ENCODE measurements at regions not wholly inside any gene's neighbourhood (a gene's known extent, or its start where the extent isn't known, plus 50 kb on each side); places are given as distances from the start of the nearest gene placed in this dataset.

DNA sequence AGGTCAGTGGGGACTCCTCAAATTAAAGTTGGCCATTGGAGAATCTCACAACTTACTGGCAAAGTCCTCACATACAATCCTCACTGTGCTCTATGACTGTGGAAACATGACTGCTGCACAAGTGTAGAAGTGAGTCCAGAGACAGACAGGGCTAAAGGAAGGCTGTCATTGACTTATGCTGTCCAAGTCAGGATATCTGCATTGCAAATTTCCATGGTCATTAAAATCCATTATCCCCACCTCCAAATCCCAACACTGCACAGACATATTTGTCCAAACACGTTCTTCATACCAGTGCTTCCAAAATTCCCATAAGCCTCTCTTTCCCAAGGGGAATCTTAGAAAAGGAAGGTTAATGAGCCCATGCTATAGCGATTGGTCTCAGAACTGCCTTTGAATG, 396.8 kb upstream of the ANKRD30A start:
- H3K27me3 Mint-ChIP-seq: no peaks in the 10 kb centered on the region
- DNase-seq: no peak
- peaks cover 21% of the 10 kb centered on the region for H3K9me3 Mint-ChIP-seq
- no peaks in the 10 kb centered on the region for H3K4me1 Mint-ChIP-seq
- ChIA-PET CTCF (no interaction called here), POLR2A (no interaction called here)
- no peak overlapping the region for H3K4me3 Mint-ChIP-seq
- no peak overlapping the region for H3K27ac Mint-ChIP-seq
- no peaks in the 10 kb centered on the region for H3K36me3 Mint-ChIP-seq (ENCODE audit: low read depth)

GRCh38 chr10:36725581-36726520, 399.5 kb upstream of the ANKRD30A start:
- Mint-ChIP-seq H3K36me3 (ENCODE audit: low read depth) (no peaks in the 10 kb centered on the region), H3K27ac (no peak overlapping the region), H3K27me3 (no peaks in the 10 kb centered on the region), H3K4me1 (no peaks in the 10 kb centered on the region), H3K4me3 (no peak overlapping the region), H3K9me3 (peaks cover 3% of the 10 kb centered on the region)
- POLR2A ChIA-PET: no interaction called here
- CTCF ChIA-PET: no interaction called here
- no peak for DNase-seq

DNA sequence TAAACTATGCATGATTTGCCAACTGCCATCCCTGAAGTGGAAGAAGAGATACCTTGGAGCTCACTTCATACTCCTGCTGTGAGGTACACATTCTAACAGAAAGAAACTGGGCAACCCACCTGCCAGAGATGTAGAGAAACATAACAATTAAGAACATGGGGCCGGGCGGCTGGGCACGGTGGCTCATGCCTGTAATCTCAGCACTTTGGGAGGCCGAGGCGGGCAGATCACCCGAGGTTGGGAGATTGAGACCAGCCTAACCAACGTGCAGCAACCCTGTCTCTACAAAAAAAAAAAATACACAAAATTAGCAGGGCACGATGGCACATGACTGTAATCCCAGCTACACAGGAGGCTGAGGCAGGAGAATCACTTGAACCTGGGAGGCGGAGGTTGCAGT, 402.6 kb upstream of the ANKRD30A start:
- H3K27me3 Mint-ChIP-seq: no peaks in the 10 kb centered on the region
- H3K36me3 Mint-ChIP-seq (ENCODE audit: low read depth): no peaks in the 10 kb centered on the region
- no peaks in the 10 kb centered on the region for H3K9me3 Mint-ChIP-seq
- no peak overlapping the region for H3K27ac Mint-ChIP-seq
- H3K4me3 Mint-ChIP-seq: no peak overlapping the region
- ChIA-PET POLR2A (no interaction called here), CTCF (interaction anchor here (0.7 kb wide), 1 partner anchor 21 kb away, joined by 4 read pairs; no protein-coding TSS in a partner anchor)
- no peak for DNase-seq
- no peaks in the 10 kb centered on the region for H3K4me1 Mint-ChIP-seq

DNA sequence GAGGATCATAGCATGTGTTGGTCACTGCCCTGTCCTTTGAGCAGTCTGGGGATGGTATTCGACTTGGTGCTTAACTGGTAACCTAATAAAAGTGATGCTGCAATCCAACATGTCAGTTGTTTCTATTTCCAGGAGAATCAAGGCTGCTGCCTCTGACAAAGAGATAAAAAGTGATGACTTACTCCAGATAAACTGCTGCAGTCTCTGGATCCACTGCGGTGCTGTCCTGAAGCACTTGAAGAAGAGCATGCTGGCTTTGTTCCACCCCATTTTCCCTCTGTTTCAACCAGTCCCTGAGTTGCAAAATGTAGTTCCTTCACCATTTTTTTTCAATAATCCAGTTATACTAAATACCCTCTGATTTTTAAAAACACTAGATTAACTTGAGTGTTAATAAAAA, 403.5 kb upstream of the ANKRD30A start:
- Mint-ChIP-seq H3K9me3 (peaks cover 6% of the 10 kb centered on the region), H3K27me3 (no peaks in the 10 kb centered on the region), H3K27ac (no peak overlapping the region), H3K36me3 (ENCODE audit: low read depth) (no peaks in the 10 kb centered on the region), H3K4me1 (no peaks in the 10 kb centered on the region), H3K4me3 (no peak overlapping the region)
- ChIA-PET CTCF (no interaction called here), POLR2A (no interaction called here)
- no peak for DNase-seq

GRCh38 chr10:36720895-36721294, 404.5 kb upstream of the ANKRD30A start:
- Mint-ChIP-seq H3K4me1 (no peaks in the 10 kb centered on the region), H3K27ac (no peak overlapping the region)

DNA sequence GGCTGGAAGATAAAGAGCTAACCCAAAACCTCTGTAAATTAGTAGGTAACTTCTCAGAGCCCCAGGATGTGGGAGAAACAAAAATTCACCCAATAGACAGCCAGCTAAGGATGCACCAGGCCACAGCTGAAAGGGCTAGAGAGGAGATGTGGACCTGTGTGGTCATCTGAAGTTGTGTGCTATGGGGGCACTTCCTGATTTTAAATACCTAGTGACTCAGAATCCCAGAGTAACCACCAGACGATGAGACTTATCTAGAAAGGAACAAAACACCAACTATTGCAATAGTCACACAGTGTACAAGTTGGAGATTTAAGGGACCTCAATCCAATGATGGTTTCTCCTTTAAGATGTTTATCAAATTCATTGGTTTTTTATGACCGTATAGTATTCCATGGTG, 408.3 kb upstream of the ANKRD30A start:
- Mint-ChIP-seq H3K27me3 (no peaks in the 10 kb centered on the region), H3K4me1 (no peaks in the 10 kb centered on the region), H3K36me3 (ENCODE audit: low read depth) (no peaks in the 10 kb centered on the region), H3K9me3 (peaks cover 12% of the 10 kb centered on the region), H3K27ac (no peak overlapping the region), H3K4me3 (no peak overlapping the region)
- POLR2A ChIA-PET: no interaction called here
- DNase-seq: no peak
- CTCF ChIA-PET: no interaction called here

More at GRCh38 chr10:36720895-36721294, 404.5 kb upstream of the ANKRD30A start:
- no peak overlapping the region for H3K4me3 Mint-ChIP-seq
- ChIA-PET CTCF (no interaction called here), POLR2A (no interaction called here)
- no peaks in the 10 kb centered on the region for H3K27me3 Mint-ChIP-seq
- H3K9me3 Mint-ChIP-seq: peaks cover 12% of the 10 kb centered on the region
- no peak for DNase-seq
- no peaks in the 10 kb centered on the region for H3K36me3 Mint-ChIP-seq (ENCODE audit: low read depth)

DNA sequence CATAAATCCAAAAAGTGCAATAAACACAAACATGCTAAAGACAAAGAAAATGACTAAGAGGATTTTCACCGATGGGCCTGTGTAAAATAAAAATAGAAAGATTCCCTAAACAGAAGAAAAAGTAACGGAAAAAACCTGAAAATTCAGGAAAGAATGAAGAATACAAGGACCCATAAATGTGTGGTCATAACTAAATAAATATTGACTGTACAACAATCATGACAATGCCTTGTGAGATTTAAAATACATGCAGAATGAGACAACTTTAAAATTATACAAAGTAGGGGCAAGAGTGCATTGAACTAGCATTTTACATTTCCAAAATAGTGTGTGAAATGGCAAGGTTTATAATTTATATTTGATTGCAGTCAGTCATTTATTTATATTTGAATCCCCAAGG, 409.1 kb upstream of the ANKRD30A start:
- Mint-ChIP-seq H3K27ac (no peak overlapping the region), H3K36me3 (ENCODE audit: low read depth) (no peaks in the 10 kb centered on the region), H3K9me3 (peaks cover 12% of the 10 kb centered on the region), H3K4me3 (no peak overlapping the region), H3K4me1 (no peaks in the 10 kb centered on the region), H3K27me3 (no peaks in the 10 kb centered on the region)
- DNase-seq: no peak
- ChIA-PET CTCF (no interaction called here), POLR2A (no interaction called here)

- Mint-ChIP-seq H3K9me3 (peaks cover 12% of the 10 kb centered on the region), H3K27me3 (no peaks in the 10 kb centered on the region), H3K4me3 (no peak overlapping the region), H3K4me1 (no peaks in the 10 kb centered on the region), H3K27ac (no peak overlapping the region), H3K36me3 (ENCODE audit: low read depth) (no peaks in the 10 kb centered on the region)
- POLR2A ChIA-PET: no interaction called here
- CTCF ChIA-PET: no interaction called here
- no peak for DNase-seq
Measured at GRCh38 chr10:36712695-36713094, 412.7 kb upstream of the ANKRD30A start.

- POLR2A ChIA-PET: no interaction called here
- no peaks in the 10 kb centered on the region for H3K36me3 Mint-ChIP-seq (ENCODE audit: low read depth)
- no peak for DNase-seq
- CTCF ChIA-PET: no interaction called here
- no peak overlapping the region for H3K27ac Mint-ChIP-seq
- no peak overlapping the region for H3K4me3 Mint-ChIP-seq
- H3K27me3 Mint-ChIP-seq: no peaks in the 10 kb centered on the region
- no peaks in the 10 kb centered on the region for H3K4me1 Mint-ChIP-seq
- peaks cover 1% of the 10 kb centered on the region for H3K9me3 Mint-ChIP-seq
Measured at GRCh38 chr10:36711361-36711760, 414.0 kb upstream of the ANKRD30A start.

DNA sequence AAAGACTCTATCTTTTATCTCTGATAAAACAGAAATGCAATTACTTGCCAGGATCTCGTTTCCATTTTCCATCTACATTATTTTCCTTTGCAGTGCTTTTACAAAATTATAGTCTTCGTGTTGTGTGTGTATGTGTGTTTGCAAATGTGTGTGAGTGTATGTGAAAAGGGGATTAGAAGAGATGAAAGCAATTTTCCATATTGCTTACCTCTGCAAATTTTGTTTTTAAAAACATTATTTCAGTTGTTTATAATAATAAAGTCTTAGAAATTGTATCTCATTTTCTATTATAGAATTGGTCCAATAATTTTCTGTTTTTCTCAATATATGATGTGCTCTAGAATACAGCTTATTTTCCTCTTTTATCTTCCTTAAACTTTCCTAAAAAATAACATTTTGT, 421.3 kb upstream of the ANKRD30A start:
- Mint-ChIP-seq H3K27me3 (no peaks in the 10 kb centered on the region), H3K9me3 (peaks cover 5% of the 10 kb centered on the region), H3K4me1 (no peaks in the 10 kb centered on the region), H3K4me3 (no peak overlapping the region), H3K27ac (no peak overlapping the region), H3K36me3 (ENCODE audit: low read depth) (no peaks in the 10 kb centered on the region)
- no peak for DNase-seq
- CTCF ChIA-PET: no interaction called here
- POLR2A ChIA-PET: no interaction called here

DNA sequence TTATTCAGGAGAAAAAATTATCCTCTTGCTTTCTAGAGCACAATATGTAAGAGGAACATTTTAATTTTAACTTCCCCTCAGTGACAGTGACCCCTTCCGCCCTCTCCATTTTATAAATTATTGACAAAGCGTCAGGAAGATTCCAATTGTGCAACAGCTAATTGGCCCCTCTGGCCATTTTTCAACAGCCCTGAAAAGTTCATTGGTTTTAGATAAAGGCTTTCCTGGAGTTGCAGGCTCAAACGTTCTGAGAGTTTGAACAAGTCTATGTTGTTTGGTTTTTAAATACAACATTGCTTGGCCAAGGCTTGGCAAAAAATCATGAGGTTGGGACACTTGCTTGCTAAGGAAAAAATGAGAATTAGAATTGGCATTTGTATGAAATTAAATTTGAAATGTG, 422.2 kb upstream of the ANKRD30A start:
- CTCF ChIA-PET: no interaction called here
- Mint-ChIP-seq H3K9me3 (peaks cover 5% of the 10 kb centered on the region), H3K27me3 (no peaks in the 10 kb centered on the region), H3K36me3 (ENCODE audit: low read depth) (no peaks in the 10 kb centered on the region), H3K27ac (no peak overlapping the region), H3K4me1 (no peaks in the 10 kb centered on the region), H3K4me3 (no peak overlapping the region)
- no peak for DNase-seq
- POLR2A ChIA-PET: no interaction called here

- CTCF ChIA-PET: no interaction called here
- no peak for DNase-seq
- Mint-ChIP-seq H3K27ac (no peak overlapping the region), H3K4me3 (no peak overlapping the region), H3K27me3 (no peaks in the 10 kb centered on the region), H3K36me3 (ENCODE audit: low read depth) (no peaks in the 10 kb centered on the region), H3K4me1 (no peaks in the 10 kb centered on the region), H3K9me3 (peaks cover 2% of the 10 kb centered on the region)
- POLR2A ChIA-PET: no interaction called here
Measured at GRCh38 chr10:36700123-36700522, 425.3 kb upstream of the ANKRD30A start.

GRCh38 chr10:36692759-36693158, 432.6 kb upstream of the ANKRD30A start:
- Mint-ChIP-seq H3K27ac (no peak overlapping the region), H3K4me1 (no peaks in the 10 kb centered on the region), H3K9me3 (peaks cover 23% of the 10 kb centered on the region), H3K27me3 (no peaks in the 10 kb centered on the region), H3K4me3 (no peak overlapping the region), H3K36me3 (ENCODE audit: low read depth) (no peaks in the 10 kb centered on the region)
- ChIA-PET CTCF (no interaction called here), POLR2A (no interaction called here)
- DNase-seq: no peak

- Mint-ChIP-seq H3K27ac (no peak overlapping the region), H3K27me3 (no peaks in the 10 kb centered on the region), H3K4me1 (no peaks in the 10 kb centered on the region), H3K4me3 (no peak overlapping the region), H3K9me3 (peaks cover 15% of the 10 kb centered on the region), H3K36me3 (ENCODE audit: low read depth) (no peaks in the 10 kb centered on the region)
- POLR2A ChIA-PET: no interaction called here
- CTCF ChIA-PET: no interaction called here
- no peak for DNase-seq
Measured at GRCh38 chr10:36688717-36689116, 436.7 kb upstream of the ANKRD30A start.

Data from activated CD4-positive, alpha-beta T cell treated with anti-CD3 and anti-CD28 coated beads, Interleukin-2, amount 10 ng/mL, durations not matched to agents 7 days and 5 days (primary cell).